Coronary artery (tissue), 2 donors: ENCODE measurements at regions not wholly inside any gene's neighbourhood (a gene's known extent, or its start where the extent isn't known, plus 50 kb on each side); places are given as distances from the start of the nearest gene placed in this dataset.

Experiments used
- DNase-seq: peaks from one replicate; pipeline ENCODE4 v3.0.0-alpha.2; 2017; ENCODE audit warnings: low spot score
- H3K27ac ChIP-seq, 2 donors: fragments of 200-600 bp; sonication (generic); one replicate each; pipeline ENCODE4 v1.5.1; 2016 to 2019
- H3K4me3 ChIP-seq: fragments of 200-600 bp; sonication (generic); 2 replicates; pipeline ENCODE4 v1.5.1; 2016; ENCODE audit warnings: mild to moderate bottlenecking, moderate library complexity
- CTCF ChIP-seq: fragments of 200-600 bp; sonication (generic); IDR thresholded peaks from one replicate; pipeline ENCODE4 v1.5.1; 2019; ENCODE audit warnings: antibody characterized with exemption

- Histone ChIP-seq H3K27ac (no peak overlapping the region), H3K4me3 (no peak overlapping the region)
- TF ChIP-seq CTCF: no peak
- no peak for DNase-seq
These were observed 158.7 kb downstream of the DACT1 start for GRCh38 chr14:58796242-58797009.

- H3K27ac ChIP-seq: no peak overlapping the region
- no peak for TF ChIP-seq CTCF
- no peak overlapping the region for H3K4me3 ChIP-seq
- DNase-seq: no peak
These were observed 159.3 kb downstream of the DACT1 start for GRCh38 chr14:58797010-58797429.

- Histone ChIP-seq H3K27ac (no peak overlapping the region), H3K4me3 (no peak overlapping the region)
- no peak for TF ChIP-seq CTCF
- DNase-seq: no peak
These were observed 160.4 kb downstream of the DACT1 start for GRCh38 chr14:58798173-58798572.

- no peak overlapping the region for H3K4me3 ChIP-seq
- no peak overlapping the region for H3K27ac ChIP-seq
- no peak for TF ChIP-seq CTCF
- no peak for DNase-seq
These were observed 163.3 kb downstream of the DACT1 start for GRCh38 chr14:58801086-58801485.

- no peak for DNase-seq
- no peak for TF ChIP-seq CTCF
These were observed 167.3 kb downstream of the DACT1 start for GRCh38 chr14:58805057-58805456.

GRCh38 chr14:58805605-58806409, 168.0 kb downstream of the DACT1 start:
- no peak overlapping the region for H3K4me3 ChIP-seq
- no peak for DNase-seq
- no peak for TF ChIP-seq CTCF
- H3K27ac ChIP-seq: no peak overlapping the region

More at GRCh38 chr14:58805057-58805456, 167.3 kb downstream of the DACT1 start:
- Histone ChIP-seq H3K4me3 (no peak overlapping the region), H3K27ac (no peak overlapping the region)

GRCh38 chr14:58807191-58807590, 169.4 kb downstream of the DACT1 start:
- no peak overlapping the region for H3K27ac ChIP-seq
- TF ChIP-seq CTCF: no peak
- no peak overlapping the region for H3K4me3 ChIP-seq
- no peak for DNase-seq
